Keratinocyte (primary cell): ENCODE measurements at regions not wholly inside any gene's neighbourhood (a gene's known extent, or its start where the extent isn't known, plus 50 kb on each side); places are given as distances from the start of the nearest gene placed in this dataset.

Source experiments
- DNase-seq: peaks from one replicate; pipeline ENCODE4 v3.0.0-alpha.2; 2011; ENCODE audit warnings: low read depth, missing footprints, low spot score
- FAIRE-seq: peaks from 2 replicates; lab custom pipeline; 2011; peaks lifted over from hg19 to GRCh38; lab: Jason Lieb, UNC
- H2AFZ ChIP-seq: 2 replicates; pipeline ENCODE4 v1.6.0; 2012; ENCODE audit warnings: low read length, control low read depth, inconsistent platforms; ENCODE audit not compliant: control insufficient read depth
- H3K27ac ChIP-seq: 2 replicates; pipeline ENCODE4 v1.5.1; 2011; ENCODE audit warnings: low read length; ENCODE audit not compliant: control insufficient read depth, insufficient read depth
- H3K27me3 ChIP-seq: 3 replicates; pipeline ENCODE4 v1.6.0; 2011; ENCODE audit warnings: low read length; ENCODE audit not compliant: control insufficient read depth, insufficient read depth; ENCODE audit errors: extremely low read depth
- H3K36me3 ChIP-seq, 2 experiments: 2 replicates in 1 of 2; 3 replicates in 1 of 2; pipeline ENCODE4 v1.5.1; 2011; ENCODE audit warnings: low read length in 2 of 2, mild to moderate bottlenecking in 1 of 2; ENCODE audit not compliant: control insufficient read depth in 2 of 2, insufficient read depth in 2 of 2; ENCODE audit errors: extremely low read depth in 1 of 2
- H3K4me1 ChIP-seq: 3 replicates; pipeline ENCODE4 v1.5.1; 2011; ENCODE audit warnings: low read length; ENCODE audit not compliant: control insufficient read depth, insufficient read depth; ENCODE audit errors: extremely low read depth
- H3K4me2 ChIP-seq: 3 replicates; pipeline ENCODE4 v1.6.0; 2011; ENCODE audit warnings: low read depth, low read length; ENCODE audit not compliant: control insufficient read depth, insufficient read depth; ENCODE audit errors: extremely low read depth
- H3K4me3 ChIP-seq, 3 experiments: fragments of 200-600 bp in 1 of 3; sonication (generic) in 1 of 3; 2 replicates in 2 of 3; 3 replicates in 1 of 3; pipeline ENCODE4 v1.5.1; 2011 to 2016; ENCODE audit warnings: low read length in 3 of 3, mild to moderate bottlenecking in 3 of 3, control low read depth in 2 of 3, inconsistent platforms in 1 of 3, low read depth in 1 of 3, mixed read lengths in 1 of 3, mixed run types in 1 of 3, moderate library complexity in 1 of 3; ENCODE audit not compliant: control insufficient read depth in 2 of 3, insufficient read depth in 2 of 3; ENCODE audit errors: extremely low read depth in 1 of 3
- H3K79me2 ChIP-seq: 2 replicates; pipeline ENCODE4 v1.6.0; 2012; ENCODE audit warnings: low read length; ENCODE audit not compliant: control insufficient read depth, insufficient read depth
- H3K9ac ChIP-seq: 3 replicates; pipeline ENCODE4 v1.6.0; 2011; ENCODE audit warnings: low read length; ENCODE audit not compliant: control insufficient read depth, insufficient read depth; ENCODE audit errors: extremely low read depth
- H3K9me1 ChIP-seq: 3 replicates; pipeline ENCODE4 v1.6.0; 2011; ENCODE audit warnings: low read length; ENCODE audit not compliant: control insufficient read depth, insufficient read depth; ENCODE audit errors: extremely low read depth
- H3K9me3 ChIP-seq: 2 replicates; pipeline ENCODE4 v1.5.1; 2012; ENCODE audit warnings: low read depth, low read length; ENCODE audit not compliant: control insufficient read depth
- H4K20me1 ChIP-seq: 3 replicates; pipeline ENCODE4 v1.6.0; 2011; ENCODE audit warnings: low read length; ENCODE audit not compliant: control insufficient read depth, insufficient read depth; ENCODE audit errors: extremely low read depth
- CTCF ChIP-seq, 3 experiments: IDR thresholded peaks in 1 of 3; conservative IDR thresholded peaks in 1 of 3; optimal IDR thresholded peaks in 1 of 3; 2 replicates in 2 of 3; 3 replicates in 1 of 3; pipeline versions ENCODE3 to v1.5.1; 2011; ENCODE audit warnings: low read length in 3 of 3, mild to moderate bottlenecking in 3 of 3, moderate library complexity in 2 of 3, control low read depth in 1 of 3, inconsistent platforms in 1 of 3; ENCODE audit not compliant: insufficient read depth in 2 of 3; ENCODE audit errors: extremely low read depth in 1 of 3
- EZH2 ChIP-seq: IDR thresholded peaks from one replicate; pipeline ENCODE4 v1.6.1; 2012; ENCODE audit warnings: inconsistent platforms, mild to moderate bottlenecking, low read length, moderate library complexity
- dilution Hi-C: fragments of 300-500 bp; cut with MboI; formaldehyde crosslinking; loops from one replicate; pipeline ENCODE4 v1.7.0; 2020; ENCODE audit warnings: low sequenced_read_pairs; ENCODE audit not compliant: extremely low pct_ligation_motif_present

- dilution Hi-C loops = no loop called here
- DNase-seq = no peak
- H3K27ac ChIP-seq = no peak overlapping the region
Observed at GRCh38 chr5:74041913-74042312, 415.9 kb downstream of the ARHGEF28 start.

DNA sequence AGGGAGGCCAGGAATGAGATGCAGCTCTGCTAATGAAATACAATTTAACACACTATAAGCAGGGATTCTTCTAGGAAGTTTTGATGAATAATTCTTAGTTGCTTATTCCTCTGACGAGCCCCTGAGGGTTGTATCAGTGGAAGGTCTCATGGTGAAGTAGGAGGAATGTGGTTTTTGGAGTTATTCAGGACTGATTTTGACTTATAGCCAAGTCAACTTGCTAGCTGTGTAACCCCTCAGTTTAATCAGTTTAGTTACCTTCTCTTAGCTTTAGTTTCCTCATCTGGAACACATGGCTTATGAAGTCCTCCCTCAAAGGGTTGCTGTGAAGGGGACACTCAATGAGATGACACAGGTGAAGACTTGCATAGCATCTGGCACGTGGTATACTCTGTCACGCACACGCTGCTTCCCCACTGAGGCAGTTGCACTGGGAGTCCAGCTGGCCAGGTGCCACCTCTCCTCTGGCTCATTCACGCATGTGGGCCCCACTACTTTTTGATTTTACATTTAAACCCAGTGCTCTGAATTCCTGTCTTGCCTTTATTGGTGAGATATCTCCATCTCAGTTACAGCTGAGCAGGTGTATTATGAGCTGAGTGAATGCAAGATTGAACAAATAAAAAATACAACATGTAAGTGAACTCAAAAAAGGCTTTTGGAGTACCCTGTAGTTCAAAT is 415.0 kb downstream of the ARHGEF28 start:
- Histone ChIP-seq H3K4me2 (peak overlapping the region; percentile 50), H3K79me2 (no peaks in the 10 kb centered on the region), H3K27me3 (no peaks in the 10 kb centered on the region), H3K9me3 (no peaks in the 10 kb centered on the region), H3K36me3 (no peaks in the 10 kb centered on the region), H3K9me1 (no peaks in the 10 kb centered on the region), H3K9ac (no peak overlapping the region), H3K4me1 (peaks cover 45% of the 10 kb centered on the region), H2AFZ (no peak overlapping the region), H3K4me3 (no peak overlapping the region), H4K20me1 (no peaks in the 10 kb centered on the region), H3K27ac (peak overlapping the region; percentile 54)
- FAIRE-seq = peak; percentile 75
- dilution Hi-C loops = no loop called here
- DNase-seq = no peak
- TF ChIP-seq CTCF (optimal IDR thresholded peaks at IDR 0.05 in 1 of 3, IDR thresholded peaks at IDR 0.05 in 1 of 3, conservative IDR thresholded peaks at IDR 0.05 in 1 of 3; ENCODE audit: extremely low read depth in 1 of 3, insufficient read depth in 2 of 3, low read length in 3 of 3) = no peak

More at GRCh38 chr5:74041913-74042312, 415.9 kb downstream of the ARHGEF28 start:
- no peaks in the 10 kb centered on the region for H3K9me3 ChIP-seq
- FAIRE-seq = no peak
- no peaks in the 10 kb centered on the region for H3K79me2 ChIP-seq
- H3K9ac ChIP-seq = no peak overlapping the region
- H3K36me3 ChIP-seq = no peaks in the 10 kb centered on the region
- H3K27me3 ChIP-seq = no peaks in the 10 kb centered on the region
- no peaks in the 10 kb centered on the region for H4K20me1 ChIP-seq
- no peak overlapping the region for H2AFZ ChIP-seq
- H3K4me1 ChIP-seq = peaks cover 43% of the 10 kb centered on the region
- no peak overlapping the region for H3K4me2 ChIP-seq
- no peak for TF ChIP-seq CTCF (optimal IDR thresholded peaks at IDR 0.05 in 1 of 3, IDR thresholded peaks at IDR 0.05 in 1 of 3, conservative IDR thresholded peaks at IDR 0.05 in 1 of 3; ENCODE audit: extremely low read depth in 1 of 3, insufficient read depth in 2 of 3, low read length in 3 of 3)
- no peak for TF ChIP-seq EZH2
- H3K4me3 ChIP-seq = no peak overlapping the region
- no peaks in the 10 kb centered on the region for H3K9me1 ChIP-seq
